Stomach (tissue), 8 donors: ENCODE measurements at regions not wholly inside any gene's neighbourhood (a gene's known extent, or its start where the extent isn't known, plus 50 kb on each side); places are given as distances from the start of the nearest gene placed in this dataset.

Experiments
- DNase-seq, 2 donors: peaks; one replicate each; pipeline versions ENCODE4 v3.0.0 to v3.0.0-alpha.2; 2013 to 2019
- H3K27ac ChIP-seq, 5 donors: fragments of 200-600 bp in 4 of 5; sonication (generic) in 4 of 5; one replicate each; pipeline ENCODE4 v1.5.1; 2013 to 2019; ENCODE audit warnings: mild to moderate bottlenecking in 1 of 5, moderate library complexity in 1 of 5
- H3K27me3 ChIP-seq, 3 donors: fragments of 200-600 bp; sonication (generic); one replicate each; pipeline ENCODE4 v1.5.1; 2017 to 2019; ENCODE audit warnings: mixed run types in 1 of 3
- H3K36me3 ChIP-seq, 4 donors: fragments of 200-600 bp; sonication (generic); 1 replicate in 3 of 4; 2 replicates in 1 of 4; pipeline ENCODE4 v1.5.1; 2016 to 2019
- H3K4me1 ChIP-seq, 4 donors: fragments of 200-600 bp; sonication (generic); one replicate each; pipeline ENCODE4 v1.5.1; 2016 to 2019
- H3K4me3 ChIP-seq, 4 donors: fragments of 200-600 bp; sonication (generic) in 3 of 4; one replicate each; pipeline ENCODE4 v1.5.1; 2016 to 2019; ENCODE audit warnings: mild to moderate bottlenecking in 1 of 4
- H3K9me3 ChIP-seq, 4 donors: fragments of 200-600 bp; sonication (generic); one replicate each; pipeline ENCODE4 v1.5.1; 2016 to 2019
- CTCF ChIP-seq, 7 experiments: fragments of 450-650 bp in 4 of 7; fragments of 200-600 bp in 3 of 7; sonication (generic) in 3 of 7; IDR thresholded peaks; one replicate each; pipeline ENCODE4 v1.5.1; 2016 to 2019; ENCODE audit warnings: antibody characterized with exemption in 7 of 7, control low read depth in 2 of 7, mild to moderate bottlenecking in 1 of 7
- EP300 ChIP-seq: sonication (generic); formaldehyde crosslinking; IDR thresholded peaks from one replicate; pipeline ENCODE4 v1.6.1; 2017; ENCODE audit warnings: antibody characterized with exemption
- POLR2A ChIP-seq, 4 donors: fragments of 450-650 bp; IDR thresholded peaks; one replicate each; pipeline ENCODE4 v1.6.1; 2016; ENCODE audit warnings: antibody characterized with exemption in 4 of 4, control low read depth in 2 of 4, mild to moderate bottlenecking in 1 of 4, moderate library complexity in 1 of 4
- POLR2AphosphoS5 ChIP-seq, 3 donors: sonication (generic); formaldehyde crosslinking; IDR thresholded peaks; one replicate each; pipeline ENCODE4 v1.6.1; 2016; ENCODE audit warnings: antibody characterized with exemption in 3 of 3
- WGBS, 5 donors: extraction: QIAGEN DNeasy Blood & Tissue Kit in 3 of 5; methylation state at CpG; one replicate each; pipeline versions ENCODE4 v1.1.5 to v1.1.7; 2013 to 2018; 5-methylcytosine and 5-hydroxymethylcytosine counted together
- intact Hi-C: fragments of 100-400 bp; cut with DNase I; formaldehyde crosslinking; loops from one replicate; pipeline ENCODE4 v1.15.1; 2023; ENCODE audit warnings: low total_unique reads
- donor health status: healthy with polysubstance abuse.
- donor health status: Bipolar disorder and iron deficiency.
- donor health status: healthy.

- Histone ChIP-seq H3K4me3 (no peak overlapping the region), H3K27ac (no peak overlapping the region), H3K36me3 (no peaks in the 10 kb centered on the region), H3K4me1 (peaks cover 6 to 27% (median 15%) of the 10 kb centered on the region in 4 donors), H3K27me3 (no peaks in the 10 kb centered on the region), H3K9me3 (no peaks in the 10 kb centered on the region)
- intact Hi-C loops: loop anchor here (10.0 kb wide), 1 partner anchor 481 kb away; no protein-coding TSS in a partner anchor
- no peak for DNase-seq
- TF ChIP-seq POLR2A (IDR thresholded peaks at IDR 0.05) (no peak), POLR2AphosphoS5 (IDR thresholded peaks at IDR 0.05) (no peak), EP300 (no peak), CTCF (IDR thresholded peaks at IDR 0.05) (no peak)
Observed at GRCh38 chr14:34325493-34325892, 136.5 kb downstream of the SPTSSA start.

- H3K4me1 ChIP-seq: peaks cover 6 to 27% (median 15%) of the 10 kb centered on the region in 4 donors
- H3K9me3 ChIP-seq: no peaks in the 10 kb centered on the region
- peak in 1 of 2 donors; percentile 78 for DNase-seq
- no peaks in the 10 kb centered on the region for H3K27me3 ChIP-seq
- 16 to 19% (median 17%) methylated on average over 6 of the region's 6 CpGs for WGBS, 5 donors
- H3K36me3 ChIP-seq: no peaks in the 10 kb centered on the region
- H3K27ac ChIP-seq: no peak overlapping the region
- no peak overlapping the region for H3K4me3 ChIP-seq
- intact Hi-C loops: loop anchor here (10.0 kb wide), 1 partner anchor 480 kb away; no protein-coding TSS in a partner anchor
- no peak for TF ChIP-seq POLR2AphosphoS5 (IDR thresholded peaks at IDR 0.05)
- peak in 5 of 7 experiments; percentile 46 to 68 (median 58) for TF ChIP-seq CTCF (IDR thresholded peaks at IDR 0.05)
Observed at GRCh38 chr14:34324363-34324795, 137.7 kb downstream of the SPTSSA start.

- 39 to 45% (median 44%) methylated on average over 8 of the region's 8 CpGs for WGBS, 5 donors
- TF ChIP-seq EP300 (no peak), CTCF (IDR thresholded peaks at IDR 0.05) (peak in 5 of 7 experiments; percentile 31 to 79 (median 49))
- intact Hi-C loops: loop anchor here (10.0 kb wide), 1 partner anchor 478 kb away; no protein-coding TSS in a partner anchor
- H3K4me3 ChIP-seq: no peak overlapping the region
- no peaks in the 10 kb centered on the region for H3K9me3 ChIP-seq
- DNase-seq: peak; percentile 59 to 77
- no peak overlapping the region for H3K27ac ChIP-seq
- H3K27me3 ChIP-seq: no peaks in the 10 kb centered on the region
- peaks cover 6 to 22% (median 12%) of the 10 kb centered on the region in 4 donors for H3K4me1 ChIP-seq
- H3K36me3 ChIP-seq: no peaks in the 10 kb centered on the region
Observed at GRCh38 chr14:34322940-34323418, 139.1 kb downstream of the SPTSSA start.

GRCh38 chr14:34319140-34319539 lies 142.9 kb downstream of the SPTSSA start:
- 74 to 95% (median 86%) methylated on average over 4 of the region's 4 CpGs for WGBS, 5 donors
- H3K36me3 ChIP-seq: no peaks in the 10 kb centered on the region
- no peak for TF ChIP-seq POLR2AphosphoS5 (IDR thresholded peaks at IDR 0.05)
- TF ChIP-seq CTCF (IDR thresholded peaks at IDR 0.05): no peak
- no peak for TF ChIP-seq EP300
- no peak for TF ChIP-seq POLR2A (IDR thresholded peaks at IDR 0.05)
- intact Hi-C loops: no loop called here
- peaks cover 0 to 2% (median under 1%) of the 10 kb centered on the region in 4 donors for H3K4me1 ChIP-seq
- DNase-seq: no peak
- no peak overlapping the region for H3K4me3 ChIP-seq
- no peaks in the 10 kb centered on the region for H3K27me3 ChIP-seq
- H3K9me3 ChIP-seq: no peaks in the 10 kb centered on the region
- no peak overlapping the region for H3K27ac ChIP-seq
